ENCODE measurements at regions not wholly inside any gene's neighbourhood (a gene's known extent, or its start where the extent isn't known, plus 50 kb on each side); places are given as distances from the start of the nearest gene placed in this dataset.

GRCh38 chr4:141580523-141580922 is 55.9 kb upstream of the IL15 start:
- no peak for TF ChIP-seq IRF3 (IDR thresholded peaks at IDR 0.05; ENCODE audit: low read depth, low read length)
- TF ChIP-seq, protein P1, sequence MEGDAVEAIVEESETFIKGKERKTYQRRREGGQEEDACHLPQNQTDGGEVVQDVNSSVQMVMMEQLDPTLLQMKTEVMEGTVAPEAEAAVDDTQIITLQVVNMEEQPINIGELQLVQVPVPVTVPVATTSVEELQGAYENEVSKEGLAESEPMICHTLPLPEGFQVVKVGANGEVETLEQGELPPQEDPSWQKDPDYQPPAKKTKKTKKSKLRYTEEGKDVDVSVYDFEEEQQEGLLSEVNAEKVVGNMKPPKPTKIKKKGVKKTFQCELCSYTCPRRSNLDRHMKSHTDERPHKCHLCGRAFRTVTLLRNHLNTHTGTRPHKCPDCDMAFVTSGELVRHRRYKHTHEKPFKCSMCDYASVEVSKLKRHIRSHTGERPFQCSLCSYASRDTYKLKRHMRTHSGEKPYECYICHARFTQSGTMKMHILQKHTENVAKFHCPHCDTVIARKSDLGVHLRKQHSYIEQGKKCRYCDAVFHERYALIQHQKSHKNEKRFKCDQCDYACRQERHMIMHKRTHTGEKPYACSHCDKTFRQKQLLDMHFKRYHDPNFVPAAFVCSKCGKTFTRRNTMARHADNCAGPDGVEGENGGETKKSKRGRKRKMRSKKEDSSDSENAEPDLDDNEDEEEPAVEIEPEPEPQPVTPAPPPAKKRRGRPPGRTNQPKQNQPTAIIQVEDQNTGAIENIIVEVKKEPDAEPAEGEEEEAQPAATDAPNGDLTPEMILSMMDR (IDR thresholded peaks at IDR 0.05) = no peak
- TF ChIP-seq, protein P2, sequence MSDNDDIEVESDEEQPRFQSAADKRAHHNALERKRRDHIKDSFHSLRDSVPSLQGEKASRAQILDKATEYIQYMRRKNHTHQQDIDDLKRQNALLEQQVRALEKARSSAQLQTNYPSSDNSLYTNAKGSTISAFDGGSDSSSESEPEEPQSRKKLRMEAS (IDR thresholded peaks at IDR 0.05; ENCODE audit: low read depth) = no peak
- no peak for TF ChIP-seq USF2 (IDR thresholded peaks at IDR 0.05; ENCODE audit: borderline replicate concordance, low read depth, low read length)
- TF ChIP-seq RXRA (IDR thresholded peaks at IDR 0.05; ENCODE audit: borderline replicate concordance, low read depth) = no peak
- no peak for TF ChIP-seq REST (IDR thresholded peaks at IDR 0.05; ENCODE audit: low read depth, low read length)

More at GRCh38 chr4:141580523-141580922, 55.9 kb upstream of the IL15 start:
- ChIA-PET CTCF (no interaction called here), POLR2A (no interaction called here)
- H3K9me2 ChIP-seq = no peaks in the 10 kb centered on the region
- H3K4me2 ChIP-seq = no peak overlapping the region
- H3K4me1 ChIP-seq (ENCODE audit: control insufficient read depth in 1 of 2, insufficient read depth in 2 of 2, low read depth in 1 of 2, low read length in 1 of 2) = no peaks in the 10 kb centered on the region
- no peak overlapping the region for H3K4me3 ChIP-seq (ENCODE audit: low read depth in 2 of 2, low read length in 1 of 2)
- no peaks in the 10 kb centered on the region for H3F3A ChIP-seq (replicated peaks; ENCODE audit: insufficient read depth)
- no peak for DNase-seq
- no peak overlapping the region for H3K9ac ChIP-seq
- no peaks in the 10 kb centered on the region for H3K36me3 ChIP-seq (replicated peaks in 1 of 2; ENCODE audit: control insufficient read depth in 1 of 2, insufficient read depth in 2 of 2, low read length in 1 of 2)
- H3K9me3 ChIP-seq = no peaks in the 10 kb centered on the region
- no peaks in the 10 kb centered on the region for H3K79me2 ChIP-seq (ENCODE audit: insufficient read depth)
- H3K27me3 ChIP-seq (ENCODE audit: insufficient read depth) = no peaks in the 10 kb centered on the region
- no peak overlapping the region for H3K27ac ChIP-seq (ENCODE audit: low read depth in 2 of 2, low read length in 1 of 2)
- H4K20me1 ChIP-seq (ENCODE audit: insufficient read depth) = no peaks in the 10 kb centered on the region
- no peak overlapping the region for H2AFZ ChIP-seq (ENCODE audit: low read depth)

Measured in SK-N-SH (cell line).